ENCODE measurements at regions not wholly inside any gene's neighbourhood (a gene's known extent, or its start where the extent isn't known, plus 50 kb on each side); places are given as distances from the start of the nearest gene placed in this dataset.

DNA sequence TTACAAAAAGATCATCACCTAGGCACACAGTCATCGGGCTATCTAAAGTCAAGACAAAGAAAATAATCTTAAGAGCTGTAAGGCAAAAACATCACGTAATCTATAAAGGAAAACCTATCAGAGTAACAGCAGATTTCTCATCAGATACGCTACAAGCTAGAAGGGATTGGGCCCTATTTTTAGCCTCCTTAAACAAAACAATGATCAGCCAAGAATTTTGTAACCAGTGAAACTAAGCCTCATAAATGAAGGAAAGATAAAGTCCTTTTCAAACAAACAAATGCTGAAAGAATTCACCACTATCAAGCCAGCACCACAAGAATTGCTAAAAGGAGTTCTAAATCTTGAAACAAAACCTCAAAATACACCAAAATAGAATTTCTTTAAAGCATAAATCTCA is 191.6 kb upstream of the BMP4 start:
- Mint-ChIP-seq H3K36me3 (no peaks in the 10 kb centered on the region), H3K4me1 (no peaks in the 10 kb centered on the region), H3K9me3 (peaks cover 12% of the 10 kb centered on the region), H3K4me3 (no peak overlapping the region), H3K27ac (no peak overlapping the region), H3K27me3 (peaks cover 3% of the 10 kb centered on the region)
- no peak for ATAC-seq (ENCODE audit: low read depth)
- no peak for DNase-seq (ENCODE audit: low spot score in 2 of 2)

GRCh38 chr14:54152351-54152750 is 195.7 kb upstream of the BMP4 start:
- H3K36me3 Mint-ChIP-seq: no peaks in the 10 kb centered on the region
- H3K9me3 Mint-ChIP-seq: peaks cover 11% of the 10 kb centered on the region
- H3K27ac Mint-ChIP-seq: no peak overlapping the region
- no peak for ATAC-seq (ENCODE audit: low read depth)
- H3K27me3 Mint-ChIP-seq: no peaks in the 10 kb centered on the region
- no peaks in the 10 kb centered on the region for H3K4me1 Mint-ChIP-seq
- no peak for DNase-seq (ENCODE audit: low spot score in 2 of 2)
- no peak overlapping the region for H3K4me3 Mint-ChIP-seq

- ATAC-seq (ENCODE audit: low read depth) (no peak), DNase-seq (ENCODE audit: low spot score in 2 of 2) (no peak)
- no peaks in the 10 kb centered on the region for H3K9me3 Mint-ChIP-seq
- H3K36me3 Mint-ChIP-seq: no peaks in the 10 kb centered on the region
- H3K27me3 Mint-ChIP-seq: peaks cover 14% of the 10 kb centered on the region
- no peaks in the 10 kb centered on the region for H3K4me1 Mint-ChIP-seq
- no peak overlapping the region for H3K27ac Mint-ChIP-seq
- no peak overlapping the region for H3K4me3 Mint-ChIP-seq
Measured at GRCh38 chr14:54166049-54166950, 209.7 kb upstream of the BMP4 start.

DNA sequence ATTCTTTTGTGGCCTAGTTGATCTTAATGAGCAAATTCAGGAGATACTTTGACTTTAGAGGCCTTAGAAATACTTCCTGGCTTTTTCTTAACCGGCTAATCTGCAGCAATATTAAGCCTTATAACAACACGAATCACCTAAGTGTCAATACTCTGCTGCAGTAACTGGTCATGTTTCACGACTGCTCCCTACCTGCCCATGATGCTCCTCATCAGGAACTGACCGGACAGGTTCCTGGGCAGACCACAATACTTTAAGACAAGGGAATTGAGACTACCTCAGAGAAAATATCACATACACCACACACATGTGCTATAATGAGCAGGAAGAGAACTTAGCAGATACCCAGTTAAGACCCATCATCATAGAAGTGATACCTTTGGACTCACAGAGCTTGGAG is 211.9 kb upstream of the BMP4 start:
- H3K9me3 Mint-ChIP-seq: no peaks in the 10 kb centered on the region
- H3K27ac Mint-ChIP-seq: no peak overlapping the region
- no peak overlapping the region for H3K4me3 Mint-ChIP-seq
- H3K36me3 Mint-ChIP-seq: no peaks in the 10 kb centered on the region
- no peak for ATAC-seq (ENCODE audit: low read depth)
- H3K27me3 Mint-ChIP-seq: peaks cover 6% of the 10 kb centered on the region
- no peaks in the 10 kb centered on the region for H3K4me1 Mint-ChIP-seq
- no peak for DNase-seq (ENCODE audit: low spot score in 2 of 2)

- H3K4me1 Mint-ChIP-seq: no peaks in the 10 kb centered on the region
- DNase-seq (ENCODE audit: low spot score in 2 of 2): no peak
- no peak for ATAC-seq (ENCODE audit: low read depth)
- peaks cover 2% of the 10 kb centered on the region for H3K27me3 Mint-ChIP-seq
- no peak overlapping the region for H3K27ac Mint-ChIP-seq
- H3K36me3 Mint-ChIP-seq: no peaks in the 10 kb centered on the region
- no peak overlapping the region for H3K4me3 Mint-ChIP-seq
- H3K9me3 Mint-ChIP-seq: no peaks in the 10 kb centered on the region
Measured at GRCh38 chr14:54169254-54169924, 212.8 kb upstream of the BMP4 start.

DNA sequence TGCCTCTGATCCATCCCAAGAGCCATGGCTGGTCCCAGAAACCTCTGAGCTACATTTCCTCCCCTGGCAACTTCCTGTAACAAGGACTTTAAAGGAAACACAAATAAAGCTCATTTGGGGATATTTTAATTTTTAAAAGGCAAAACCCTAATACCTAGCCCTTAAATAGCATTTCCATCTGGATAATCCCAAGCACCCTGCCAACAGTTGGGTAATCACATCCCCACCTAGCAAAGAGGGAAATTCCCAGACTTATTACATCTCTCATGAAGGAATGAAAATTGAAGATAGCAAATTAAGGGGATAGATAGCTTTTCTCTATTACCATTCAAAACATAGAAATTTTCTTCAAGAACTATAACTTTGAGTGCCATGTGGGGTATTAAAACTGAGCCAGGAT is 213.7 kb upstream of the BMP4 start:
- H3K4me1 Mint-ChIP-seq: no peaks in the 10 kb centered on the region
- no peaks in the 10 kb centered on the region for H3K36me3 Mint-ChIP-seq
- DNase-seq (ENCODE audit: low spot score in 2 of 2): no peak
- H3K4me3 Mint-ChIP-seq: no peak overlapping the region
- ATAC-seq (ENCODE audit: low read depth): no peak
- H3K27me3 Mint-ChIP-seq: peaks cover 2% of the 10 kb centered on the region
- no peaks in the 10 kb centered on the region for H3K9me3 Mint-ChIP-seq
- H3K27ac Mint-ChIP-seq: no peak overlapping the region

- ATAC-seq (ENCODE audit: low read depth): no peak
Measured at GRCh38 chr14:54172114-54172513, 215.5 kb upstream of the BMP4 start.

GRCh38 chr14:54172562-54172961 is 215.9 kb upstream of the BMP4 start:
- Mint-ChIP-seq H3K9me3 (no peaks in the 10 kb centered on the region), H3K4me3 (no peak overlapping the region), H3K27me3 (no peaks in the 10 kb centered on the region), H3K36me3 (no peaks in the 10 kb centered on the region), H3K27ac (no peak overlapping the region), H3K4me1 (no peaks in the 10 kb centered on the region)
- no peak for ATAC-seq (ENCODE audit: low read depth)
- no peak for DNase-seq (ENCODE audit: low spot score in 2 of 2)

More at GRCh38 chr14:54172114-54172513, 215.5 kb upstream of the BMP4 start:
- H3K27ac Mint-ChIP-seq: no peak overlapping the region
- no peak overlapping the region for H3K4me3 Mint-ChIP-seq
- H3K27me3 Mint-ChIP-seq: no peaks in the 10 kb centered on the region
- no peak for DNase-seq (ENCODE audit: low spot score in 2 of 2)
- H3K36me3 Mint-ChIP-seq: no peaks in the 10 kb centered on the region
- no peaks in the 10 kb centered on the region for H3K4me1 Mint-ChIP-seq
- no peaks in the 10 kb centered on the region for H3K9me3 Mint-ChIP-seq

GRCh38 chr14:54173802-54174201 is 217.2 kb upstream of the BMP4 start:
- H3K36me3 Mint-ChIP-seq: no peaks in the 10 kb centered on the region
- no peaks in the 10 kb centered on the region for H3K27me3 Mint-ChIP-seq
- no peaks in the 10 kb centered on the region for H3K4me1 Mint-ChIP-seq
- no peak overlapping the region for H3K4me3 Mint-ChIP-seq
- no peak for DNase-seq (ENCODE audit: low spot score in 2 of 2)
- no peak overlapping the region for H3K27ac Mint-ChIP-seq
- no peak for ATAC-seq (ENCODE audit: low read depth)
- H3K9me3 Mint-ChIP-seq: no peaks in the 10 kb centered on the region

- ATAC-seq (ENCODE audit: low read depth) (no peak), DNase-seq (ENCODE audit: low spot score in 2 of 2) (no peak)
- Mint-ChIP-seq H3K4me3 (no peak overlapping the region), H3K27ac (no peak overlapping the region), H3K36me3 (no peaks in the 10 kb centered on the region), H3K27me3 (no peaks in the 10 kb centered on the region), H3K9me3 (no peaks in the 10 kb centered on the region), H3K4me1 (no peaks in the 10 kb centered on the region)
Measured at GRCh38 chr14:54174457-54174856, 217.8 kb upstream of the BMP4 start.

DNA sequence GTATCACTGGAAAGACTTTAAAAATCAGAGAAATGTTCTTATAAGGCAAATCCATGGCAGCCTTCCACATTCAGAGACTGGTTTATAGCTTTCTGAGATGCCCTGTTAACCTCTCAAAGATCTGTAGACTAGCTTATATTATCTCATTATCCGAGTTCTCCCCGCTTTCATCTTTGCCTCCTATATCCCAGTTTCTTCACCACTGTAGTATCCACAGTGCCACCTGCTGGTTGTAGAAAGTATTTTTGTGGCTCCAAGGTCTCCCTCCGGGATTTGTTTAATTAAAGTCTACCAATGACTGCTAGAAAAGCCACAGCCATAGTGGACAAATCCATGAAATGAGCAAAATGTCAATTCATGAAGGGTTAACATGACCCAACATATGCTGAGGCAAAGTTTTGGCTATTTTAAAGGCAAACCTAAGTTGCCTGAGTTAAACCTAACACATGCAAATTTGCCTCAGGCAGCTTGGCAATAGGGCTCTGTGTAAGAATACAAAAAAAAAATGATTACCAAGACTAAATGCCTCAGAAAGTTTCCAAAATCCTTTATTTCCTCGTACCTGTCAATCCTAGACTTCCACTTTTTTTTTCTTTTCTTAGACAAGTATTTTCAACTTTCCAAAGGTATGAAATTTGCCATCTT is 218.8 kb upstream of the BMP4 start:
- no peaks in the 10 kb centered on the region for H3K27me3 Mint-ChIP-seq
- DNase-seq (ENCODE audit: low spot score in 2 of 2): peak; percentile 50 to 55
- no peak overlapping the region for H3K27ac Mint-ChIP-seq
- no peak overlapping the region for H3K4me3 Mint-ChIP-seq
- H3K4me1 Mint-ChIP-seq: no peaks in the 10 kb centered on the region
- no peak for ATAC-seq (ENCODE audit: low read depth)
- H3K9me3 Mint-ChIP-seq: no peaks in the 10 kb centered on the region
- no peaks in the 10 kb centered on the region for H3K36me3 Mint-ChIP-seq

DNA sequence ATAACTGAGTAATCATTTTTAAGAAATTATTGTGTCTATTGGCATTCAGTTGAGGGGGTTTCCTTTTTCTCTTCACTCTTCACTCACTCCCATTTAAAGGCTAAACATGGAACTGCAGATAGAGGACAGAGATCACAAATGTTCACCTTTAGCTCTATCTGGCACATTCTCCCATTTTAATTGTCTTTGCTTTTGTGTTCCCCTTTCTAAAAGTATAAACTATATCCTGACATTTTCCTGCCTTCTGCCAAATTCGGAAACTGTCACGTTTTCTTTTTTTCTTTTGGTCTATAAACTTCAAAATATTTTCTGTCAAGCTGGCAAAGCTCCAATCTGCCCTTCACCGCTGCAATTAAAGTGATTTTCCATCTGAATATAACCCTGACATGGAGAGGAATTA is 219.8 kb upstream of the CDKN3 start:
- Mint-ChIP-seq H3K4me1 (no peaks in the 10 kb centered on the region), H3K27me3 (peaks cover 4% of the 10 kb centered on the region), H3K36me3 (no peaks in the 10 kb centered on the region), H3K9me3 (no peaks in the 10 kb centered on the region), H3K27ac (no peak overlapping the region), H3K4me3 (no peak overlapping the region)
- no peak for DNase-seq (ENCODE audit: low spot score in 2 of 2)
- ATAC-seq (ENCODE audit: low read depth): no peak

DNA sequence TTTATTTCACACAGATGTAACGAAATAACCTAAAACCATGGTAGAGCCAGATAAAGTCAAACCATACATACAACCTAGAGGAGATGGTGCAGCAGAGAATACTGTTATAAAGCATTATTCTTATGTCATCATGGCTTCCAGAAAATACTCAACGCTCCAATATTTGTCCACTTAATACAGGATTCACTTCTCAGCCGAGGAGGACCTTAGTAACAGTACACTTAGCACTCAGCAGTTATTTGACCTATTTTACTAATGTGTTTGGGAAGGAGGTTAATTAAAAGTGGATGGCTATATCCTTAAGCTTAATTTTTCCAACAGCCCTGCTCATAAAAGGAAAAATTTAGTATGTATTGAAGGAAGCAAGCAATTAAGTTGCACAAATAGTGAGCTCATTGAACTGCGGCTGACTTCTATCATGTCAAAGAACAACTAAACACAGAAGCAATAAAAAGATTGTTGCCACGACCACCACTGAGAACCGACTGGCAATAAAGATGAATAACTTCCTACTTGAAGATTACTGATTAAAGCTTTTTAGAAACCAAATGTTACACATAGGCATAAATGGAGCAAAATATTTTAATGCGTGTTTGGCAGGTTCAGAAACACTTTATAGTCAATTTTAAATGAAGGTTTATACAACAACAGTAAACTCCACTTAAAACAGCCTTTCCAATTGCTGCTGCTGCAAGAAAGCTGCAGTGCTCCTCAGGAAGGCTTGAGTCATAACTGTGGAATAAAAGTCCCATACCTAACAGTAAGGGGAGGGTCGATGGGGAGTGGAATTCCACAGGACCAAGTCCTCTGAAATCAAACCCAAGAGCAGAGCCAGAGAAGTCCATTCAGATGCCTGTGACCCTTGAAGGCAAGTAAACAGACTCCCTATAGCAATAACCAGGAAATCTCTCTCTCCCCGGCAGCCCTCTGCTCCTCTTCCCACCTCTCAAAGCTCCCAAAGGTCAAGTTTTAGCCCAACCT is 218.9 kb upstream of the CDKN3 start:
- H3K36me3 Mint-ChIP-seq: no peaks in the 10 kb centered on the region

More for the DNA sequence above, 218.9 kb upstream of the CDKN3 start:
- DNase-seq (ENCODE audit: low spot score in 2 of 2) (no peak), ATAC-seq (ENCODE audit: low read depth) (no peak)
- H3K27ac Mint-ChIP-seq: no peak overlapping the region
- H3K4me3 Mint-ChIP-seq: no peak overlapping the region
- H3K4me1 Mint-ChIP-seq: no peaks in the 10 kb centered on the region
- peaks cover 4% of the 10 kb centered on the region for H3K27me3 Mint-ChIP-seq
- H3K9me3 Mint-ChIP-seq: no peaks in the 10 kb centered on the region
